Loucy (cell line): ENCODE measurements at regions not wholly inside any gene's neighbourhood (a gene's known extent, or its start where the extent isn't known, plus 50 kb on each side); places are given as distances from the start of the nearest gene placed in this dataset.

Experiments
- H2AFZ ChIP-seq: fragments of 200-600 bp; sonication (generic); 2 replicates; pipeline ENCODE4 v1.6.0; 2016; ENCODE audit warnings: antibody characterized with exemption, mild to moderate bottlenecking, low read length, moderate library complexity
- H3F3A ChIP-seq: fragments of 200-600 bp; 2 replicates; pipeline ENCODE4 v1.6.0; 2016; ENCODE audit warnings: antibody characterized with exemption, low read depth, mild to moderate bottlenecking
- H3K27me3 ChIP-seq: fragments of 200-600 bp; sonication (generic); 2 replicates; pipeline ENCODE4 v1.6.1; 2014; ENCODE audit warnings: low read length, mild to moderate bottlenecking; ENCODE audit not compliant: insufficient read depth, poor library complexity, severe bottlenecking
- H3K36me3 ChIP-seq: fragments of 200-600 bp; sonication (generic); 2 replicates; pipeline ENCODE4 v1.6.1; 2016; ENCODE audit warnings: low read length; ENCODE audit not compliant: insufficient read depth
- H3K4me1 ChIP-seq: fragments of 200-600 bp; sonication (generic); 2 replicates; pipeline ENCODE4 v1.5.1; 2014; ENCODE audit warnings: low read length, mild to moderate bottlenecking; ENCODE audit not compliant: insufficient read depth, poor library complexity, severe bottlenecking
- H3K4me2 ChIP-seq: fragments of 200-600 bp; sonication (generic); 2 replicates; pipeline ENCODE4 v1.6.0; 2014; ENCODE audit warnings: antibody characterized with exemption, low read length, low read depth, mild to moderate bottlenecking; ENCODE audit not compliant: poor library complexity, severe bottlenecking
- H3K4me3 ChIP-seq: fragments of 200-600 bp; sonication (generic); 2 replicates; pipeline ENCODE4 v1.5.1; 2014; ENCODE audit warnings: low read length, mild to moderate bottlenecking, mixed read lengths; ENCODE audit not compliant: poor library complexity, severe bottlenecking
- H3K79me2 ChIP-seq: fragments of 200-600 bp; sonication (generic); 2 replicates; pipeline ENCODE4 v1.6.1; 2014; ENCODE audit warnings: low read length; ENCODE audit not compliant: insufficient read depth
- H3K9ac ChIP-seq: fragments of 200-600 bp; sonication (generic); 2 replicates; pipeline ENCODE4 v1.6.0; 2014; ENCODE audit warnings: mild to moderate bottlenecking, low read depth, low read length, moderate library complexity; ENCODE audit not compliant: poor library complexity, severe bottlenecking
- H3K9me2 ChIP-seq: fragments of 200-600 bp; sonication (generic); replicated peaks from 2 replicates; pipeline ENCODE4 v1.6.1; 2016; ENCODE audit warnings: low read depth, low read length, mixed read lengths
- H3K9me3 ChIP-seq: fragments of 200-600 bp; sonication (generic); 2 replicates; pipeline ENCODE4 v1.6.1; 2014; ENCODE audit warnings: mild to moderate bottlenecking, antibody characterized with exemption, low read length, low read depth; ENCODE audit not compliant: insufficient read depth
- H4K20me1 ChIP-seq: fragments of 200-600 bp; sonication (generic); 2 replicates; pipeline ENCODE4 v1.6.0; 2014; ENCODE audit warnings: antibody characterized with exemption, low read length, mild to moderate bottlenecking; ENCODE audit not compliant: insufficient read depth, poor library complexity, severe bottlenecking
- EZH2phosphoT487 ChIP-seq: fragments of 200-600 bp; IDR thresholded peaks from 2 replicates; pipeline ENCODE4 v1.6.1; 2018; ENCODE audit warnings: antibody characterized with exemption, mild to moderate bottlenecking, moderate library complexity, borderline replicate concordance
- TF ChIP-seq, protein P1 (sequence below): fragments of 200-600 bp; sonication (generic); conservative IDR thresholded peaks from 2 replicates; pipeline ENCODE4 v1.5.1; 2014; ENCODE audit warnings: mild to moderate bottlenecking, antibody characterized with exemption, low read length

DNA sequence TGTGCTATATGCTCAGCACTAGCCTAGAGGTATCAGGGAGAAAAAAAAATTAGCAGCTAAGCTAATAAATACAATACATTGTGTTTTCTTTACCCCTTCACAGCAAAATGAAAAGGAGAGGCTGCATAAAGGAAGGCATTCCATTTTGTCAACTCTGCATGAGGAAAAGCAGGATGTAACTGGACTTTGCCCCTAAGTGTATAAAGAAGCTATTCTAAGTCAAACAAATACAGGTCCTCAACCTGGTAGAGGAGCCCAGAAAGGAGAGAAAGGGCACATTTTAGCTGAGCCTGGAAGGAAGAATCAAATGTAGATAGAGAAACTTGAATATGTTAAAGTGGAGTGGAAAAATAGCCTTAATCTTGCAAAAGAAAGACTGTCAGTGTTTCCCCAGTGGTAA, 89.0 kb upstream of the SPRED1 start:
- Histone ChIP-seq H3K9ac (no peak overlapping the region), H3K79me2 (no peaks in the 10 kb centered on the region), H3K9me3 (no peaks in the 10 kb centered on the region), H3K4me2 (peak overlapping the region; percentile 44), H3F3A (no peaks in the 10 kb centered on the region), H2AFZ (peak overlapping the region; percentile 69; the same call in 1 of the 2 replicates), H3K27me3 (no peaks in the 10 kb centered on the region), H4K20me1 (no peaks in the 10 kb centered on the region), H3K9me2 (no peaks in the 10 kb centered on the region), H3K4me1 (peaks cover 17% of the 10 kb centered on the region), H3K4me3 (peak overlapping the region; percentile 4), H3K36me3 (no peaks in the 10 kb centered on the region)
- TF ChIP-seq, protein P1, sequence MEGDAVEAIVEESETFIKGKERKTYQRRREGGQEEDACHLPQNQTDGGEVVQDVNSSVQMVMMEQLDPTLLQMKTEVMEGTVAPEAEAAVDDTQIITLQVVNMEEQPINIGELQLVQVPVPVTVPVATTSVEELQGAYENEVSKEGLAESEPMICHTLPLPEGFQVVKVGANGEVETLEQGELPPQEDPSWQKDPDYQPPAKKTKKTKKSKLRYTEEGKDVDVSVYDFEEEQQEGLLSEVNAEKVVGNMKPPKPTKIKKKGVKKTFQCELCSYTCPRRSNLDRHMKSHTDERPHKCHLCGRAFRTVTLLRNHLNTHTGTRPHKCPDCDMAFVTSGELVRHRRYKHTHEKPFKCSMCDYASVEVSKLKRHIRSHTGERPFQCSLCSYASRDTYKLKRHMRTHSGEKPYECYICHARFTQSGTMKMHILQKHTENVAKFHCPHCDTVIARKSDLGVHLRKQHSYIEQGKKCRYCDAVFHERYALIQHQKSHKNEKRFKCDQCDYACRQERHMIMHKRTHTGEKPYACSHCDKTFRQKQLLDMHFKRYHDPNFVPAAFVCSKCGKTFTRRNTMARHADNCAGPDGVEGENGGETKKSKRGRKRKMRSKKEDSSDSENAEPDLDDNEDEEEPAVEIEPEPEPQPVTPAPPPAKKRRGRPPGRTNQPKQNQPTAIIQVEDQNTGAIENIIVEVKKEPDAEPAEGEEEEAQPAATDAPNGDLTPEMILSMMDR, result no peak
- no peak for TF ChIP-seq EZH2phosphoT487

DNA sequence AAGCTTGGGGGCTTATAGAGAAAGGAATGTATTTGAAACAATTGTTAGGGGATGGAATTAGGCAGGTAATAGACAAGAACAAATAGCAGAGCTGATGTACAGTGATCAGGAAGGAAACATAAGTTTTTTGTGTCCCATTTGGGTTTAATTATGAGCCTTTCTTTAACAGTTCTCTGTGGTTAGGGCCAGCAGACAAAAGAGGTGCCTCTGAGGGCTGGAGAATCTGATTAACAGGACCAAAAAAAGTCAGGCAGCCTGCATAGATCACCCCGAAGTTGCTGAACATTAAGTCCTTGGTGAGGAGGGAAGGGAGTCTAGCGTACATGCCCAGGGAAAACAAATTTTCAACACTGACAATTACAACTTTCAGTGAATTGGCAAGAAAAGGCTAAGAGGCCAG, 88.6 kb upstream of the SPRED1 start:
- Histone ChIP-seq H2AFZ (peak overlapping the region; percentile 69; the same call in 1 of the 2 replicates), H3K4me2 (peak overlapping the region; percentile 44), H3K36me3 (no peaks in the 10 kb centered on the region), H3K79me2 (no peaks in the 10 kb centered on the region), H3K9me2 (no peaks in the 10 kb centered on the region), H3K9ac (peak overlapping the region; percentile 15), H3K9me3 (no peaks in the 10 kb centered on the region), H3K4me3 (peak overlapping the region; percentile 4), H3K27me3 (no peaks in the 10 kb centered on the region), H4K20me1 (no peaks in the 10 kb centered on the region), H3F3A (no peaks in the 10 kb centered on the region), H3K4me1 (peaks cover 17% of the 10 kb centered on the region)
- TF ChIP-seq EZH2phosphoT487, result no peak
- TF ChIP-seq, protein P1, result no peak

DNA sequence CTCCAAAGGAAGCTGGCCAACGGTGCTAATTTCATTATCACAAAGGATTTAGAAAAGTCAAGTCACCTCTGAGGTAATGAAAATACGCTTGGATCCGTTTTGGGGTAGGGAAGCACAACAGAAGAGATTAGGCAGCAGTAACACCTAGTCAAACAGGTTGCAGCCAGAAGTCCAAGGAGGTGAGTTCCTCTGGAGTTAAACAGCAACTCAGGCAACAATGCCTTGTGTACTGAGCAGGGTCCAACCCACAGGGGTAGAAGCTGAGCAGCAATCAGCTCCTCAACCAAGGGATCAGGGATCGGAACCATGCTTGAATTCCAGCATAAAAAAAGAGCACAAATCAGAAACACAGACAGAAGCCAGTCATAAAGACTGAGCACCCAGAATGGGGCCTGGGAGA, 88.1 kb upstream of the SPRED1 start:
- Histone ChIP-seq H2AFZ (peak overlapping the region; percentile 69; the same call in 1 of the 2 replicates), H3K4me1 (peaks cover 17% of the 10 kb centered on the region), H3K27me3 (no peaks in the 10 kb centered on the region), H3K9me2 (no peaks in the 10 kb centered on the region), H3K4me2 (peak overlapping the region; percentile 44), H3F3A (no peaks in the 10 kb centered on the region), H3K79me2 (no peaks in the 10 kb centered on the region), H3K4me3 (peak overlapping the region; percentile 4), H3K9me3 (no peaks in the 10 kb centered on the region), H3K36me3 (no peaks in the 10 kb centered on the region), H4K20me1 (no peaks in the 10 kb centered on the region), H3K9ac (peak overlapping the region; percentile 15)
- TF ChIP-seq, protein P1, result no peak
- no peak for TF ChIP-seq EZH2phosphoT487
